HEK293 (cell line): ENCODE measurements at regions not wholly inside any gene's neighbourhood (a gene's known extent, or its start where the extent isn't known, plus 50 kb on each side); places are given as distances from the start of the nearest gene placed in this dataset.

Source experiments
- CTCF ChIA-PET: fragments of 350-600 bp; formaldehyde crosslinking; extraction: SDS; loops from one replicate; lab custom pipeline; 2021; ENCODE audit warnings: antibody characterized with exemption; lab: Yijun Ruan, JAX
- POLR2A ChIA-PET: fragments of 300-600 bp; formaldehyde crosslinking; extraction: SDS; loops from one replicate; lab custom pipeline; 2020; ENCODE audit warnings: antibody characterized with exemption, inconsistent platforms; lab: Yijun Ruan, JAX
- H3K27ac ChIP-seq: fragments of 200-500 bp; sonication (Bioruptor generic); 2 replicates; pipeline ENCODE4 v1.5.1; 2014; ENCODE audit warnings: low read depth, low read length, control low read depth, inconsistent platforms; ENCODE audit errors: extremely low read depth
- H3K36me3 ChIP-seq, 2 experiments: fragments of 200-500 bp in 1 of 2; sonication (Bioruptor generic) in 1 of 2; 1 replicate in 1 of 2; 2 replicates in 1 of 2; pipeline ENCODE4 v1.5.1; 2014 to 2017; ENCODE audit warnings: inconsistent platforms in 2 of 2, low read length in 2 of 2; ENCODE audit not compliant: control insufficient read depth in 2 of 2, insufficient read depth in 1 of 2
- H3K4me1 ChIP-seq: fragments of 200-500 bp; sonication (Bioruptor generic); 2 replicates; pipeline ENCODE4 v1.5.1; 2014; ENCODE audit warnings: mild to moderate bottlenecking, low read length, inconsistent platforms; ENCODE audit not compliant: control insufficient read depth, insufficient read depth
- H3K4me3 ChIP-seq: 2 replicates; pipeline ENCODE4 v1.5.1; 2011; ENCODE audit warnings: low read depth, mild to moderate bottlenecking, control low read depth, low read length, moderate library complexity
- H3K9me3 ChIP-seq: fragments of 200-500 bp; sonication (Bioruptor generic); 2 replicates; pipeline ENCODE4 v1.5.1; 2014; ENCODE audit warnings: low read depth, low read length, inconsistent platforms; ENCODE audit not compliant: control insufficient read depth, insufficient read depth
- BCL11B ChIP-seq: fragments of 450-650 bp; formaldehyde crosslinking; IDR thresholded peaks from 2 replicates; pipeline ENCODE4 v1.5.1; 2016; ENCODE audit warnings: low read depth, missing biosample characterization, missing genetic modification characterization
- BCL6B ChIP-seq: fragments of 450-650 bp; formaldehyde crosslinking; IDR thresholded peaks from 2 replicates; pipeline ENCODE4 v1.5.1; 2017; ENCODE audit warnings: missing biosample characterization, missing genetic modification characterization
- GFI1B ChIP-seq: fragments of 450-650 bp; formaldehyde crosslinking; IDR thresholded peaks from 2 replicates; pipeline ENCODE4 v1.5.1; 2016; ENCODE audit warnings: missing biosample characterization, missing genetic modification characterization
- HOXD13 ChIP-seq: sonication (generic); formaldehyde crosslinking; IDR thresholded peaks from 2 replicates; pipeline ENCODE4 v1.8.0; 2022; ENCODE audit warnings: missing genetic modification reagents, borderline replicate concordance
- KLF17 ChIP-seq: fragments of 450-650 bp; formaldehyde crosslinking; IDR thresholded peaks from 2 replicates; pipeline ENCODE4 v1.5.1; 2016; ENCODE audit warnings: missing biosample characterization, missing genetic modification characterization
- MZF1 ChIP-seq: fragments of 450-650 bp; formaldehyde crosslinking; IDR thresholded peaks from 2 replicates; pipeline ENCODE4 v1.5.1; 2017; ENCODE audit warnings: missing biosample characterization, missing genetic modification characterization, borderline replicate concordance
- REPIN1 ChIP-seq: fragments of 450-650 bp; formaldehyde crosslinking; IDR thresholded peaks from 2 replicates; pipeline ENCODE4 v1.5.1; 2017; ENCODE audit warnings: missing biosample characterization, missing genetic modification characterization, low read depth
- SETDB1 ChIP-seq: IDR thresholded peaks from one replicate; pipeline ENCODE4 v1.6.1; 2017; ENCODE audit warnings: mild to moderate bottlenecking, low read length, moderate library complexity, mixed read lengths; ENCODE audit not compliant: insufficient read length
- SP7 ChIP-seq: fragments of 450-650 bp; formaldehyde crosslinking; IDR thresholded peaks from 2 replicates; pipeline ENCODE4 v1.5.1; 2016; ENCODE audit warnings: missing biosample characterization, missing genetic modification characterization
- TSHZ1 ChIP-seq: fragments of 450-650 bp; formaldehyde crosslinking; IDR thresholded peaks from 2 replicates; pipeline ENCODE4 v1.5.1; 2016; ENCODE audit warnings: missing biosample characterization, missing genetic modification characterization, borderline replicate concordance
- ZBTB1 ChIP-seq: fragments of 450-650 bp; formaldehyde crosslinking; IDR thresholded peaks from 2 replicates; pipeline ENCODE4 v1.5.1; 2016; ENCODE audit warnings: missing biosample characterization, missing genetic modification characterization
- ZBTB11 ChIP-seq: fragments of 450-650 bp; formaldehyde crosslinking; conservative IDR thresholded peaks from 2 replicates; pipeline ENCODE4 v1.5.1; 2016; ENCODE audit warnings: low read depth, missing biosample characterization, missing genetic modification characterization
- ZFP3 ChIP-seq: fragments of 450-650 bp; formaldehyde crosslinking; IDR thresholded peaks from 2 replicates; pipeline ENCODE4 v1.5.1; 2016; ENCODE audit warnings: low read depth, missing biosample characterization, missing genetic modification characterization
- ZNF132 ChIP-seq: fragments of 450-650 bp; formaldehyde crosslinking; IDR thresholded peaks from 2 replicates; pipeline ENCODE4 v1.5.1; 2017; ENCODE audit warnings: missing biosample characterization, missing genetic modification characterization, borderline replicate concordance
- ZNF175 ChIP-seq: fragments of 450-650 bp; formaldehyde crosslinking; IDR thresholded peaks from 2 replicates; pipeline ENCODE4 v1.5.1; 2016; ENCODE audit warnings: missing biosample characterization, missing genetic modification characterization
- ZNF19 ChIP-seq: fragments of 450-650 bp; formaldehyde crosslinking; IDR thresholded peaks from 2 replicates; pipeline ENCODE4; 2016; ENCODE audit warnings: missing biosample characterization, missing genetic modification characterization, low read depth
- ZNF26 ChIP-seq: fragments of 450-650 bp; formaldehyde crosslinking; IDR thresholded peaks from 2 replicates; pipeline ENCODE4 v1.5.1; 2016; ENCODE audit warnings: missing biosample characterization, missing genetic modification characterization
- ZNF302 ChIP-seq: fragments of 450-650 bp; formaldehyde crosslinking; IDR thresholded peaks from 2 replicates; pipeline ENCODE4 v1.5.1; 2016; ENCODE audit warnings: missing biosample characterization, missing genetic modification characterization, low read depth
- ZNF354C ChIP-seq: fragments of 450-650 bp; formaldehyde crosslinking; IDR thresholded peaks from 2 replicates; pipeline ENCODE4 v1.5.1; 2016; ENCODE audit warnings: missing biosample characterization, missing genetic modification characterization, low read depth, borderline replicate concordance
- ZNF394 ChIP-seq: fragments of 450-650 bp; formaldehyde crosslinking; IDR thresholded peaks from 2 replicates; pipeline ENCODE4 v1.5.1; 2016; ENCODE audit warnings: missing biosample characterization, missing genetic modification characterization, mild to moderate bottlenecking, moderate library complexity, borderline replicate concordance
- ZNF426 ChIP-seq: fragments of 450-650 bp; formaldehyde crosslinking; IDR thresholded peaks from 2 replicates; pipeline ENCODE4 v1.5.1; 2017; ENCODE audit warnings: missing biosample characterization, missing genetic modification characterization, mild to moderate bottlenecking, inconsistent platforms, moderate library complexity
- ZNF473 ChIP-seq: fragments of 450-650 bp; formaldehyde crosslinking; IDR thresholded peaks from 2 replicates; pipeline ENCODE4 v1.5.1; 2017; ENCODE audit warnings: missing biosample characterization, missing genetic modification characterization
- ZNF48 ChIP-seq: fragments of 450-650 bp; formaldehyde crosslinking; IDR thresholded peaks from 2 replicates; pipeline ENCODE4 v1.5.1; 2016; ENCODE audit warnings: missing biosample characterization, missing genetic modification characterization
- ZNF501 ChIP-seq: fragments of 450-650 bp; formaldehyde crosslinking; IDR thresholded peaks from 2 replicates; pipeline ENCODE4 v1.5.1; 2016; ENCODE audit warnings: missing biosample characterization, missing genetic modification characterization
- ZNF560 ChIP-seq: fragments of 450-650 bp; formaldehyde crosslinking; IDR thresholded peaks from 2 replicates; pipeline ENCODE4 v1.5.1; 2017; ENCODE audit warnings: missing biosample characterization, missing genetic modification characterization, borderline replicate concordance
- ZNF623 ChIP-seq: fragments of 450-650 bp; formaldehyde crosslinking; IDR thresholded peaks from 2 replicates; pipeline ENCODE4 v1.5.1; 2016; ENCODE audit warnings: missing biosample characterization, missing genetic modification characterization

GRCh38 chr3:127439621-127440020 lies 150.9 kb downstream of the TPRA1 start:
- POLR2A ChIA-PET, result interaction anchor here (1.2 kb wide), 1 partner anchor 8 kb away, joined by 3 read pairs; no protein-coding TSS in a partner anchor
- H3K27ac ChIP-seq, result no peak overlapping the region
- H3K36me3 ChIP-seq, result no peaks in the 10 kb centered on the region
- H3K4me3 ChIP-seq, result no peak overlapping the region
- H3K4me1 ChIP-seq, result no peaks in the 10 kb centered on the region
- TF ChIP-seq ZBTB1 (tag by site-specific recombination) (no peak), TSHZ1 (tag by site-specific recombination) (no peak), GFI1B (tag by site-specific recombination) (no peak), ZNF354C (no peak), REPIN1 (tag by site-specific recombination) (no peak), BCL11B (tag by site-specific recombination) (no peak), HOXD13 (CRISPR knock-in tag) (no peak), ZNF26 (tag by site-specific recombination) (no peak), ZNF175 (no peak), ZNF302 (tag by site-specific recombination) (no peak), MZF1 (tag by site-specific recombination) (no peak), ZNF623 (tag by site-specific recombination) (no peak), KLF17 (tag by site-specific recombination) (no peak)
- CTCF ChIA-PET, result interaction anchor here (0.6 kb wide), 1 partner anchor 14 kb away, joined by 3 read pairs; no protein-coding TSS in a partner anchor
- H3K9me3 ChIP-seq, result no peaks in the 10 kb centered on the region

GRCh38 chr3:127438951-127439350 lies 151.1 kb upstream of the PRR20G start:
- ChIA-PET POLR2A (interaction anchor here (1.2 kb wide), 1 partner anchor 9 kb away, joined by 3 read pairs; no protein-coding TSS in a partner anchor), CTCF (no interaction called here)
- Histone ChIP-seq H3K9me3 (no peaks in the 10 kb centered on the region), H3K36me3 (no peaks in the 10 kb centered on the region), H3K4me1 (no peaks in the 10 kb centered on the region), H3K27ac (no peak overlapping the region), H3K4me3 (no peak overlapping the region)
- TF ChIP-seq ZNF394 (tag by site-specific recombination) (no peak), BCL6B (no peak), ZFP3 (tag by site-specific recombination) (no peak), ZNF473 (no peak), ZNF560 (no peak), ZNF426 (no peak), SETDB1 (no peak), ZNF132 (tag by site-specific recombination) (no peak), ZNF48 (tag by site-specific recombination) (no peak), ZBTB11 (tag by site-specific recombination) (no peak), ZNF501 (tag by site-specific recombination) (no peak), SP7 (tag by site-specific recombination) (no peak), ZNF19 (tag by site-specific recombination) (no peak)
